GM19351 (cell line): ENCODE measurements at regions not wholly inside any gene's neighbourhood (a gene's known extent, or its start where the extent isn't known, plus 50 kb on each side); places are given as distances from the start of the nearest gene placed in this dataset.
A peak's percentile ranks its signal among the peaks of the same experiment; 100 is the strongest.

Experiments used
- ATAC-seq: cut with Tn5 transposase; IDR thresholded peaks from one replicate; pipeline ENCODE4 v1.9.1; 2021; ENCODE audit warnings: mild to moderate bottlenecking, moderate library complexity; ENCODE audit not compliant: unreplicated experiment

DNA sequence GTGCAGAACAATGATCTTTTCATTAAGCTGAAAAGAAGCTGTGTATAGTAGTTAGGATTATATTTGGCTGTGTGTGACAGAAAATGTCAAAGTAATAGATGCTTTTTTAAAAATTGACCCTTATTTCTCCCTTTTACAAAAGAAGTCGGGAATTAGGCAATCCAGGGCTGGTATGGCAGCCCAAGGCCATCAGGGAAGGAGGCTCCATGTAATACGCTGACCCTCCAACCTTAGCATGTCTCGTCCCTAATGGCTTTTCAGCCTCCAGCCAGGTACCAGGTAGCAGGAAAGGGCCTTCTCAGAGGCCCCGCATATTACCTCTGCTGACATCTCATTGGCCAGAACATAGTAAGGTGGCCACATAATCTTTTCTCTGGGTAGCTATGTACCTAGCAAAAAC lies 79.7 kb downstream of the VCPKMT start:
- no peak for ATAC-seq

DNA sequence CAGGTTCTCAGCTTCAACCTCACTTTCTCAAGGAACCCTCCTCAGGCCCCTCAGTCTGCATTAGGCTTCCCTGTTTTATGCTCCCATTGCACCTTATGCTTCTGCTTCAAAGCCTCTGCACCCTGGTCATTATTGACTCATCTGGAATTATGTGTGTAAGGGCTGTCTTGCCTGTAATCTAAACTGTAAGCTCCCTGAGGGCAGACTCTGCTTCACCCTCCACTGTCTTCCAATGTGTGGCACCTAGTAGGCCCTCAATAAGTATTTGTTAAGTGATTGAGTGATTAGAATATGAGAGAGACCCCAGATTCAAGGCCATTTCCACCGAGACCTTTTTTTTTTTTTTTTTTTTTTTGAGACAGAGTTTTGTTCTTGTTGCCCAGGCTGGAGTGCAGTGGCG lies 79.1 kb downstream of the VCPKMT start:
- no peak for ATAC-seq

- no peak for ATAC-seq
These were observed 78.5 kb downstream of the VCPKMT start for GRCh38 chr14:50037852-50038251.

GRCh38 chr14:50038398-50039119 lies 77.8 kb downstream of the VCPKMT start:
- ATAC-seq: peak; percentile 83

DNA sequence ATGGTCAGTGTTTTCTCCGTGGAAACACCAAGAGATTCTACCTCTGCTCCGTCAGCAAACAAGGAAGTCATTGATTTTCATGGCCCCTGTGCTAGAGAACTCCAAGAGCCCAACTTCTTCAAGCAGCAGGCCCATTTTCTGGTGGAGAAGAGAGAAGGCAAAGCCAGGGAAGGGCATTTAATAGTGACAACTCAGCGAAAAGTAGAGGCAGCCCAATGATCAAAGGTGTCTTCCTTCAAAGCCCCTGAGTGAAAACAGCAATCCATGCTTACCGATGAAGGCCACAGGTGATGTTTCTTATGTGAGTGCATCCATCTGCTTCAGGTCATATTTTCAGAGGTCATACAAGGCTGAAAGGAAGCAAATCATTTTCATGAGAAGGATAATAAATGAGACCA lies 77.3 kb downstream of the VCPKMT start:
- no peak for ATAC-seq

DNA sequence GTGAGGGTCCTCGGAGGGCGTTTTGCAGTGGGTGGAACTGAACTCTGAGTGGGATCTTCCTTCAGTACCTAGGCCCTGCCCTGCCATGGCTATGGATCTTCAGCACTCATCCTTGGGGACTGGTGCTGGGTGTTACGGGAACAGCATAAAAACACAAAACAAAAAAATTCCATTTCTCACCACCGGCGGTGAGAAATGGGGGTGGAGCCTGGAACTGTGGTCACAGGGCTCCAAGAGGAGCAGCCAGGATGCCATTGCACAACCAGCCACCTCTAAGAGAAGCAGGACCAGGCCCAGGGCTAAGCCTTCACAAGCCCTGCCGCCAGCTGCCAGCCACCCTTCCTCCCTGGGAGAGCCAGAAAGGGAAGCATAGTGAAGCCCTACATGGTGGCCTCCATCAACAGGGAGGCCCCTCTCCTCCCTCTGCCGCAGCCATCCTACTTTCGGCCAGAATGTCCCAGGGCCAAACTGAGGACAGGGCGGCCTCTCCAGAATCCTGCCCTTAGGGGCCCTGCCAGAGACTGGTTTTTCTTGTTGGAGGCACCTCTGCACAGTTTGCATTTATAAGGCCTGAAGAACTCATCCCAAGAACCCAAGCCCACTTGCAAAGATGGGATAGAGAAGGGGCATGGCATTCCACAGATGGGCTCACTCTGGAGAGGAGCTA lies 76.5 kb downstream of the VCPKMT start:
- no peak for ATAC-seq

DNA sequence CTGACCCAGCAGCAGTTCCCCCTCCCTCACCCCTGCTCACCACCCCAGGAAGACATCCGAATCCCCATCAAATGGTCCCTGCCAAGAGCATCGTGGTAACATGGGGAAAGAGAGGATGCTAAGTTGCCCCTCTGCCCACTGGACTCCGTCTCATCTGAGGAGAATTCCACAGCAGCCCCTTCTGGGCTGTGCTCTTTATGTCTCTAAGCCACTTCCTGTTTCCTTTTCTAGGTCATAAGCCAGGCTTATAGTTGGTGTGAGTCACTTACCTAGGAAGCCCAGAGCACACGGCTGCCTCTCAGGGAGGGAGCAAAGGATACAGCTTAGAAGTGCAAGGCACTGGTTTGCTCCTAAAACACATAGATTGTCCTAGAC lies 76.0 kb downstream of the VCPKMT start:
- peak; percentile 33 for ATAC-seq

- ATAC-seq: no peak
These were observed 75.4 kb downstream of the VCPKMT start for GRCh38 chr14:50040895-50041465.

GRCh38 chr14:50041980-50042379 lies 74.4 kb downstream of the VCPKMT start:
- no peak for ATAC-seq

DNA sequence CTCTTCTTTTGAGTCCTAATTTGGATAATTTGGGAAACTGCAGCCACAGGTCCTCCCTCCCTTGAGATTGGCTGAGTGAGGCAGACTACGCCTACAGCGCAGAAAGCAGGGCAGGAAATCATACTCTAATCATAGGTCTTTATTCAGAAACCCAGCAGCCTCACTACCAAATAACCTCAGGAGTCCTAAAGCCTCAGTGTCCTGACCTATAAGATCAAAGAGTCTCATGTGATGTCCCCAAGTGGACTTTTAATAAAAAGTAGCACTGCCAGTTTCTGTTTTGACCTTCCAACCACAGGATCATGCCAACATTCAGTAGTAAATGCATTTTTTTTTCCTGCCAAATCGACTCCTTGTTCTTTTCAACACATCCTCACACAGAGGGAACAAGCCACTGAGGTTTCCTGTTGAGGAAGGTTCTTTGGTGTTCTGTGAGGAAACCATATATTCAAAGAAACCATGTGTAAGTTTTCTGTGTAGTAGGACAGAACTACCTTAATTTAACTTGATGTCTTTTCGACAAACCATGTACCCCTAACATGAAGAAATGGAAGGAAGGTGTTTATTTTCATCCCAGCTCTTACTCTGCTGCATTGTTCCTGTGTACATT lies 72.2 kb downstream of the VCPKMT start:
- no peak for ATAC-seq

GRCh38 chr14:50045039-50045711 lies 71.2 kb downstream of the VCPKMT start:
- peak; percentile 71 for ATAC-seq

DNA sequence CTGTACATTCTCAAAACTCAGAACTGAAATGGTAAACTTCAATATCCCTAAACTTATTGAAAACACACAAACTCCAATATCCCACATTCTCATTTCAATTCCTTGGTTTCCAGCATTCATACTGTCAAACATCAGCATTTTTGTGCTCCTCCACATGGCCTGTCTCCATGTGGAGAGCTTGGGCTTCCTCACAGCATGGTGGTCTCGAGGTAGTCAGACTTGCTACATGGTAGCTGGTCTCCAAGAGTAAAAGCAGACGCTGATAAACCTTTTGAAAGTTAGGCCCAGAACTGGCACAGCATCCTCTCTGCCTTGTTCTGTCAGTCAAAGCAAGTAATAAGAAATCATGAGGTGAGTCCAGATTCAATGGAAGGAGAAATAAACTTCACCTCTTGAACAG lies 70.5 kb downstream of the VCPKMT start:
- no peak for ATAC-seq

- peak; percentile 70 for ATAC-seq
These were observed 69.1 kb downstream of the VCPKMT start for GRCh38 chr14:50047274-50047676.

DNA sequence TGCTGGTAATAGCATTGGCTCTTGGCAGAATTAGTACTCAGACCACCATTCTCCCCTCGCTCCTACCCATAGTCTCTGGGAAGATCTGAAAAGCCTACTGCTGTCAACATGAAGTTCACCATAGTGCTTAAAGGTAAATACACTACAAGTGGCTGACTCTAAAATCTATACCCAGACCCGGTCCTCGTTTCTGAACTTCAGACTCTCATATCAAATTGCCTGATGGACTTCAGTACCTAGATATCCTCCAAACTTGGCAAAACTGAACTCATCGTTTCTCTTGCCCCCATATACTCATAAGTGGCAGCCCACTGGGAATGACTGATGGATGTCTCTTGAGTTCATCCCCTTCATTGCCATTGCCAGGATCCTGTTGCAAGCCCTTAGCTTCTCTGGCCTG lies 67.3 kb downstream of the VCPKMT start:
- ATAC-seq: no peak

DNA sequence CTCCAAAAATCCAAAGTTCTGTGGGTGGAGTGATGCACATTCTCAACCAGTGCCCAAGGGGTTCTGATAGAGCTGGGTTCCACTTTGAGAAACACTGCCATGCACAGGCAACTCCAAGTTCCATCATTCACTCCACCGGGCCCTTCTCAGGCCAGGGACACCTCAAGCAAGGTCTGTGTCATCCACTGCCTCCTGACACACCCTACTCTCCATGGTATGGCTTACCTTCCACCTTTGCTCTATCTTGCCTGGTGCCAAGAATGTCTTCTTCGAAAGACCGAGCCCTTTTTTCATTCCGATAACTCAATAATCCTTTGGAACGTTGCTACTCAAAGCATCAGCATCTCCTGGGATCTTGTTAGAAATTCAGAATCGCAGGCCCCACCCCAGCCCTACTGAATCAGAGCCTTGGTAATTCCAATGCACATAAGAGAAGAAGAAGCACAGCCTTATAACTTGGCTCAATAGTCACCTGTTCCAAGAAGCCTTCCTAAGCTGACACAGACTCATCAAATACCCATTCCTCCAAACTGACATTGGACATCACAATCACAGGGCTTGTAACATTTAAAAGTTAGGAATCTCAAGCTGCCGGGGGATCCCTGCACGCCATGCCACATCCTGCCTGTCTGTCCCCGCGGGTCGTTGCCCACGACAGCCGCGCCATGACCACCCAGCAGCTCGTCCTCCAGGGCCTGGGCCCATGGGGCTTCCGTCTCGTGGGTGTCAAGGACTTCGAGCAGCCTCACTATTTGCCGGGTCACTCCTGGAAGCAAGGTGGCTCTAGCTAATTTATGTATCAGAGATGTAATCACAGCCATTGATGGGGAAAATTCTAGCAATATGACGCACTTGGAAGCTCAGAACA lies 66.4 kb downstream of the VCPKMT start:
- ATAC-seq: no peak

DNA sequence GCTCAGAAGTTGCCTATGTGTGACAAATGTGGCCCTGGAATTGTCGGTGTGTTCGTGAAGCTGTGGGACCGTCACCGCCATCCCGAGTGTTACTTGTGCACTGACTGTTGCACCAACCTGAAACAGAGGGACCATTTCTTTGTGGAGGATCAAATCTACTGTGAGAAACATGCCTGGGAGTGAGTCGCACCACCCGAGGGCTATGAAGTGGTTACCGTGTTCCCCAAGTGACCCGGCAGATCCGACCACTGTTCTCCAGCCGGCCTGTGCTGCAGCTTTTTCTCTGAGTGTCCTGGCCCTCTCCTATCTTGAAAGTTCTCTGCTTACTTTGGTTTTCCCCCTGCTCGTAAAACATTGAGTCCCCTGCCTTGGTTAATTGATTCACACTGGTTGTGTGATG lies 65.3 kb downstream of the VCPKMT start:
- no peak for ATAC-seq

DNA sequence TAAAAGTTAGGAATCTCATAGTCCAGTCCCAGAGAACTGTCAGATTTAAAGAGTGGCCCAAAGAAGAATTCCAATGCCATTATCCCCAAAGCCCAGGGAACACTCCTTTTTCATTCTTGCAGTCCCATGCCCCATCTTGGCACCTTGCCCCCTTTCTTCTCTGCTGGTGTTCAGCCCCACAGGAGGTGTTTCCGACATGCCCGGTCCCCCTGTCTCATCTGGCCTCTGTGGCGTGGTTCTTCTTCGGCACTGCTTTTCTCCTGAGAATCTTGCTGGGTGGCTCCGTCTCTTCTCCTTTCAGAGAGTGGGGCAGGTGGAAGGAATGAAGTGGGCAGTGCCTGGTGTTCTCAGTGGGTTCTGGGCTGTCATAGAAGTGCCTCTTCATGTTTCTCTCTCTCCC lies 64.7 kb downstream of the VCPKMT start:
- ATAC-seq: no peak

- ATAC-seq: no peak
These were observed 63.9 kb downstream of the VCPKMT start for GRCh38 chr14:50052517-50052916.

DNA sequence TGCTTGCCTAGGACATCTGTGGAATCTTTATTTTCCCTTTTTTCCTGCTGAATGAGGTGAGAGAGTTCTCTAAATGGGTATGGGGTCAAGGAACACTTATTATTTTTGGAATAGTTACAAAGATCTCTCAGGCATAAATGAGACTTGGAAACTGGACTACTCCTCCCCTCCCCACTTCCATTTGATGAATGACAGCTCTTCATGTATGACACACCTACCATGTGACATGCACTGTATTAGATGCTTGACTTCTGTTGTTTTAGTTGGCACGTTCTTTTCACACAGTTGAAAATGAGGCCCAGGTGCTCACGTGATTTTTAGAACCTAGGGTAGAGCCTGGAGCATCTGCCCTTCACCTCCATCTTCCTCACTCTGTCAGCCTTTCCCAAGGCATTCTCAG lies 62.4 kb downstream of the VCPKMT start:
- no peak for ATAC-seq

DNA sequence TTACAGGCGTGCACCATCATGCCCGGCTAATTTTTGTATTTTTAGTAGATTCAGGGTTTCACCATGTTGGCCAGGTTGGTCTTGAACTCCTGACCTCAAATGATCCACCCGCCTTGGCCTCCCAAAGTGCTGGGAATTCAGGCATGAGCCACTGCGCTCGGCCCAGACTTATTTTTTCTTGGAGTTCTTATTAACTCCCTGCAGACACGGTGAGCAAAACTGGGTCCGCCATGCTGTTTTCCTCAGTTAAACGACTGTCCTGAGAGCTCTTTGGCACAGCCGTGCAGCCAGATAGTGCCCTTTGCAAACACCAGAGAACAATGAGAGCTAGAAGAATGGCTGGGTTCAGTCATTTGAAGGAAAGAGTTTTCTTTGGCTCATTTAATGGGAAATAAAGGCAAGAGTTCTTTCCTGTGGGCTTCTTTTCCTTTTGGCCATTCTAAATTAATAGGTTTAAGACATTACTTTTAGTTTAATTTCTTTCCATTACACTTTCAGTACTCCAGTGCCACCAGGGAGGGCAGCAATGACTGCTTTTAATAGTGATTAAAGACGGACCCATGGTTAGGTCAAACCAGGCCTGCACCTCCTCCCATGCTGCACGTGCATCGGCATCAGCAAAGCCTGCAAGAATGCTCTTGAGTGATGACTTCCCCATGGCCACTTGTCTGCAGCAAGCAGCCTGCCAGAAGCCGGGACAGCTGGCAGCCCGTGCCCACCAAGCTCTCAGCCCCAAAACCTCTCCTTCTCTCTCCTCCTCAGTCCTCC lies 60.7 kb downstream of the VCPKMT start:
- ATAC-seq: no peak
